ENCODE measurements at regions not wholly inside any gene's neighbourhood (a gene's known extent, or its start where the extent isn't known, plus 50 kb on each side); places are given as distances from the start of the nearest gene placed in this dataset.

- no peak for DNase-seq
Measured at GRCh38 chr15:70473581-70474370, 289.6 kb downstream of the UACA start.

- DNase-seq: no peak
Measured at GRCh38 chr15:70471517-70471916, 291.8 kb downstream of the UACA start.

GRCh38 chr15:70470556-70471191 lies 292.7 kb downstream of the UACA start:
- no peak for DNase-seq

- no peak for DNase-seq
Measured at GRCh38 chr15:70469651-70470555, 293.5 kb downstream of the UACA start.

GRCh38 chr15:70469182-70469581 lies 294.2 kb downstream of the UACA start:
- DNase-seq: no peak

- DNase-seq: peak; percentile 29
Measured at GRCh38 chr15:70466895-70467529, 296.3 kb downstream of the UACA start.

- no peak for DNase-seq
Measured at GRCh38 chr15:70466305-70466704, 297.1 kb downstream of the UACA start.

- no peak for DNase-seq
Measured at GRCh38 chr15:70465812-70466211, 297.5 kb downstream of the UACA start.

- DNase-seq: no peak
Measured at GRCh38 chr15:70463453-70463834, 299.9 kb downstream of the UACA start.

- DNase-seq: no peak
Measured at GRCh38 chr15:70461992-70462391, 301.4 kb downstream of the UACA start.

- DNase-seq: no peak
Measured at GRCh38 chr15:70461017-70461416, 302.3 kb downstream of the UACA start.

- no peak for DNase-seq
Measured at GRCh38 chr15:70459312-70459711, 304.0 kb downstream of the UACA start.

GRCh38 chr15:70453766-70454165 lies 309.6 kb downstream of the UACA start:
- DNase-seq: no peak

GRCh38 chr15:70453238-70453637 lies 310.1 kb downstream of the UACA start:
- no peak for DNase-seq

GRCh38 chr15:70451821-70452653 lies 311.3 kb downstream of the UACA start:
- no peak for DNase-seq

GRCh38 chr15:70450142-70450443 lies 313.3 kb downstream of the UACA start:
- DNase-seq: no peak

- no peak for DNase-seq
Measured at GRCh38 chr15:70449311-70450141, 313.8 kb downstream of the UACA start.

- DNase-seq: no peak
Measured at GRCh38 chr15:70447928-70448698, 315.2 kb downstream of the UACA start.

- no peak for DNase-seq
Measured at GRCh38 chr15:70447521-70447920, 315.8 kb downstream of the UACA start.

GRCh38 chr15:70447081-70447480 lies 316.3 kb downstream of the UACA start:
- DNase-seq: no peak
